ENCODE measurements at regions not wholly inside any gene's neighbourhood (a gene's known extent, or its start where the extent isn't known, plus 50 kb on each side); places are given as distances from the start of the nearest gene placed in this dataset.

- Histone ChIP-seq H3K4me1 (replicated peaks in 1 of 2) (no peaks in the 10 kb centered on the region), H3K4me3 (no peak overlapping the region), H3K9me3 (replicated peaks in 1 of 3) (no peaks in the 10 kb centered on the region), H3K36me3 (replicated peaks in 1 of 2) (no peaks in the 10 kb centered on the region), H3K27me3 (no peaks in the 10 kb centered on the region), H3K27ac (no peak overlapping the region)
- 32 to 84% (median 63%) methylated on average over 2 of the region's 2 CpGs for WGBS, 4 donors
- intact Hi-C loops (cut with DNase I) = no loop called here
- no peak for DNase-seq
- no peak for TF ChIP-seq CTCF (IDR thresholded peaks at IDR 0.05)
- no peak for TF ChIP-seq POLR2A (IDR thresholded peaks at IDR 0.05)
Measured at GRCh38 chr6:74733830-74734620, 471.8 kb downstream of the COL12A1 start.

GRCh38 chr6:74731931-74732330, 473.9 kb downstream of the COL12A1 start:
- DNase-seq = no peak
- no peak for TF ChIP-seq CTCF (IDR thresholded peaks at IDR 0.05)
- Histone ChIP-seq H3K36me3 (replicated peaks in 1 of 2) (no peaks in the 10 kb centered on the region), H3K4me3 (no peak overlapping the region), H3K4me1 (replicated peaks in 1 of 2) (no peaks in the 10 kb centered on the region), H3K27me3 (no peaks in the 10 kb centered on the region), H3K27ac (no peak overlapping the region), H3K9me3 (replicated peaks in 1 of 3) (no peaks in the 10 kb centered on the region)
- WGBS, 4 donors = 37 to 55% (median 44%) methylated on average over 4 of the region's 4 CpGs
- intact Hi-C loops (cut with DNase I) = no loop called here

GRCh38 chr6:74731204-74731603, 474.6 kb downstream of the COL12A1 start:
- WGBS, 4 donors = 19 to 26% (median 20%) methylated on average over 2 of the region's 2 CpGs
- Histone ChIP-seq H3K9me3 (replicated peaks in 1 of 3) (no peaks in the 10 kb centered on the region), H3K36me3 (replicated peaks in 1 of 2) (no peaks in the 10 kb centered on the region), H3K27ac (no peak overlapping the region), H3K4me1 (replicated peaks in 1 of 2) (no peaks in the 10 kb centered on the region), H3K27me3 (no peaks in the 10 kb centered on the region), H3K4me3 (no peak overlapping the region)
- TF ChIP-seq POLR2A (IDR thresholded peaks at IDR 0.05) (no peak), CTCF (IDR thresholded peaks at IDR 0.05) (no peak)
- no peak for DNase-seq
- intact Hi-C loops (cut with DNase I) = no loop called here

GRCh38 chr6:74720923-74721322, 484.9 kb downstream of the COL12A1 start:
- no peak for DNase-seq
- TF ChIP-seq CTCF (IDR thresholded peaks at IDR 0.05) (no peak), POLR2A (IDR thresholded peaks at IDR 0.05) (no peak)
- Histone ChIP-seq H3K27me3 (no peaks in the 10 kb centered on the region), H3K36me3 (replicated peaks in 1 of 2) (no peaks in the 10 kb centered on the region), H3K4me3 (no peak overlapping the region), H3K4me1 (replicated peaks in 1 of 2) (no peaks in the 10 kb centered on the region), H3K9me3 (replicated peaks in 1 of 3) (peaks cover 0 to 11% (median 0%) of the 10 kb centered on the region in 3 donors), H3K27ac (no peak overlapping the region)
- intact Hi-C loops (cut with DNase I) = no loop called here
- 81 to 91% (median 88%) methylated on average over 1 of the region's 1 CpG for WGBS, 4 donors
